Heart right ventricle (tissue), 16 donors: ENCODE measurements at regions not wholly inside any gene's neighbourhood (a gene's known extent, or its start where the extent isn't known, plus 50 kb on each side); places are given as distances from the start of the nearest gene placed in this dataset.

ENCODE experiments used
- ATAC-seq, 8 donors: fragments of 200-7000 bp; cut with Tn5 transposase; one replicate each; pipeline ENCODE4 v1.9.1; 2020; ENCODE audit warnings: mild to moderate bottlenecking in 8 of 8, moderate library complexity in 8 of 8, moderate number of reproducible peaks in 1 of 8
- DNase-seq, 2 donors: peaks; one replicate each; pipeline ENCODE4 v3.0.0-alpha.2; 2020
- H3K27ac ChIP-seq, 10 donors: fragments of 200-600 bp; sonication (generic) in 2 of 10; one replicate each; pipeline versions ENCODE4 v1.5.0 to v1.8.0; 2020 to 2022; ENCODE audit warnings: mild to moderate bottlenecking in 3 of 10
- H3K27me3 ChIP-seq, 7 donors: fragments of 200-600 bp; one replicate each; pipeline ENCODE4 v1.8.0; 2021 to 2022; ENCODE audit warnings: mild to moderate bottlenecking in 2 of 7
- H3K36me3 ChIP-seq, 9 donors: fragments of 200-600 bp; sonication (generic) in 1 of 9; one replicate each; pipeline versions ENCODE4 v1.5.0 to v1.8.0; 2020 to 2022; ENCODE audit warnings: mild to moderate bottlenecking in 2 of 9
- H3K4me1 ChIP-seq, 9 donors: fragments of 200-600 bp; sonication (generic) in 1 of 9; one replicate each; pipeline versions ENCODE4 v1.5.0 to v1.8.0; 2020 to 2022; ENCODE audit warnings: mild to moderate bottlenecking in 4 of 9
- H3K4me3 ChIP-seq, 10 donors: fragments of 200-600 bp; sonication (generic) in 2 of 10; one replicate each; pipeline versions ENCODE4 v1.5.0 to v1.8.0; 2020 to 2022; ENCODE audit warnings: mild to moderate bottlenecking in 7 of 10, moderate library complexity in 2 of 10
- H3K9me3 ChIP-seq, 11 donors: fragments of 200-600 bp in 10 of 11; sonication (generic) in 2 of 11; one replicate each; pipeline versions ENCODE4 v1.5.0 to v1.8.0; 2013 to 2022; ENCODE audit warnings: mild to moderate bottlenecking in 2 of 11, control low read depth in 1 of 11, moderate library complexity in 1 of 11
- CTCF ChIP-seq, 9 donors: fragments of 200-600 bp; sonication (generic) in 2 of 9; IDR thresholded peaks; one replicate each; pipeline versions ENCODE4 v1.5.0 to v1.8.0; 2021 to 2022; ENCODE audit warnings: antibody characterized with exemption in 9 of 9, mild to moderate bottlenecking in 5 of 9, moderate library complexity in 1 of 9
- WGBS, 2 donors: extraction: QIAGEN DNeasy Blood & Tissue Kit; methylation state at CpG; one replicate each; pipeline ENCODE4 v1.1.7; 2013; ENCODE audit warnings: inconsistent platforms in 1 of 2; 5-methylcytosine and 5-hydroxymethylcytosine counted together
- intact Hi-C, 10 donors: fragments of 100-400 bp; cut with DNase I; formaldehyde crosslinking; loops; one replicate each; pipeline versions ENCODE4 v1.11.1 to v1.14.2; 2022
- donor health status: Arrhythmogenic right ventricular cardiomyopathy.
- donor health status: ischemic (EF 13 %, LVEDD 7.1; RV severe dilation, severe dysfunction).
- donor health status: healthy with polysubstance abuse.
- donor health status: DM: no; HTN: yes; CAD: no.
- donor health status: DM: no; HTN: no; CAD: no.
- donor health status: ischemic (EF 25% LVEDD 6.9; RV normal size, moderate dysfunction).
- donor health status: ischemic (EF 25% LVEDD 5.7; RV mildly dilated, moderate dysfunction).
- donor health status: healthy.
- donor health status: DM: yes; HTN: yes; CAD: no.
- donor health status: Ischemic cardiomyopathy.
- donor health status: ischemic (EF 35%, LVEDD 5.7; RV mildly dilated, moderate dysfunction).
- donor health status: nonischemic (EF 11% LVEDD 7.7; RV severe dilation, severe dysfunction).
- donor health status: DM: yes; HTN: yes; CAD: no.
- donor health status: PGD.
- donor health status: ischemic (EF 29% LVEDD 5.4; RV normal size, mild dysfunction).
- donor health status: nonischemic (EF 23%, LVEDD 6.1; RV moderate dilation, normal function).

- intact Hi-C loops = no loop called here
- no peak for DNase-seq
These were observed 583.6 kb downstream of the NR2F2 start for GRCh38 chr15:96914081-96914480.

GRCh38 chr15:96916750-96917149 is 586.2 kb downstream of the NR2F2 start:
- WGBS, 2 donors = 77 to 84% methylated on average over 2 of the region's 2 CpGs
- no peaks in the 10 kb centered on the region for H3K27me3 ChIP-seq
- H3K4me1 ChIP-seq = no peaks in the 10 kb centered on the region
- intact Hi-C loops = no loop called here
- no peaks in the 10 kb centered on the region for H3K36me3 ChIP-seq
- DNase-seq (no peak), ATAC-seq (no peak)
- H3K9me3 ChIP-seq = peaks cover 0 to 49% (median 15%) of the 10 kb centered on the region in 11 donors
- no peak overlapping the region for H3K27ac ChIP-seq
- H3K4me3 ChIP-seq = no peak overlapping the region
- TF ChIP-seq CTCF (IDR thresholded peaks at IDR 0.05) = no peak

More at GRCh38 chr15:96914081-96914480, 583.6 kb downstream of the NR2F2 start:
- Histone ChIP-seq H3K9me3 (peaks cover 0 to 44% (median 15%) of the 10 kb centered on the region in 11 donors), H3K4me3 (no peak overlapping the region), H3K36me3 (no peaks in the 10 kb centered on the region), H3K4me1 (no peaks in the 10 kb centered on the region), H3K27ac (no peak overlapping the region), H3K27me3 (no peaks in the 10 kb centered on the region)
- WGBS, 2 donors = 86 to 87% methylated on average over 4 of the region's 4 CpGs
- no peak for TF ChIP-seq CTCF (IDR thresholded peaks at IDR 0.05)
- ATAC-seq = no peak

GRCh38 chr15:96924570-96924969 is 594.1 kb downstream of the NR2F2 start:
- Histone ChIP-seq H3K9me3 (peaks cover 0 to 8% (median 0%) of the 10 kb centered on the region in 11 donors), H3K36me3 (no peaks in the 10 kb centered on the region), H3K4me3 (no peak overlapping the region), H3K27ac (no peak overlapping the region), H3K4me1 (no peaks in the 10 kb centered on the region), H3K27me3 (peaks cover 0 to 3% (median 0%) of the 10 kb centered on the region in 7 donors)
- intact Hi-C loops = loop anchor here in 1 of 10 donors (10.0 kb wide), 1 partner anchor 170 kb away; no protein-coding TSS in a partner anchor
- TF ChIP-seq CTCF (IDR thresholded peaks at IDR 0.05) = no peak
- ATAC-seq (no peak), DNase-seq (no peak)
- WGBS, 2 donors = 0 to 3% methylated on average over 1 of the region's 1 CpG

- no peaks in the 10 kb centered on the region for H3K4me1 ChIP-seq
- ATAC-seq (no peak), DNase-seq (no peak)
- no peaks in the 10 kb centered on the region for H3K9me3 ChIP-seq
- H3K4me3 ChIP-seq = peak overlapping the region in 5 of 10 donors; percentile 14 to 41 (median 30)
- TF ChIP-seq CTCF (IDR thresholded peaks at IDR 0.05) = no peak
- H3K27me3 ChIP-seq = peaks cover 0 to 58% (median 44%) of the 10 kb centered on the region in 7 donors
- H3K36me3 ChIP-seq = no peaks in the 10 kb centered on the region
- intact Hi-C loops = no loop called here
- 18 to 19% methylated on average over 50 of the region's 50 CpGs for WGBS, 2 donors
- no peak overlapping the region for H3K27ac ChIP-seq
These were observed 617.1 kb downstream of the NR2F2 start for GRCh38 chr15:96947296-96948229.
